RKO (cell line): ENCODE measurements at regions not wholly inside any gene's neighbourhood (a gene's known extent, or its start where the extent isn't known, plus 50 kb on each side); places are given as distances from the start of the nearest gene placed in this dataset.
"Not testable (repeated sequence)": the region's sequence is repeated elsewhere in the genome, so short reads cannot be mapped to it uniquely, and the experiment has no call there.

Experiments
- DNase-seq: peaks from one replicate; pipeline ENCODE4 v3.0.0-alpha.2; 2016; ENCODE audit warnings: low spot score

GRCh38 chr2:161480123-161480522, 64.0 kb downstream of the TBR1 start:
- no peak for DNase-seq

GRCh38 chr2:161481619-161482018, 65.5 kb downstream of the TBR1 start:
- DNase-seq = no peak

GRCh38 chr2:161484061-161484460, 68.0 kb downstream of the TBR1 start:
- DNase-seq = no peak

- DNase-seq = no peak
These were observed 70.0 kb downstream of the TBR1 start for GRCh38 chr2:161486111-161486510.

GRCh38 chr2:161488131-161488699, 72.1 kb downstream of the TBR1 start:
- DNase-seq = no peak

GRCh38 chr2:161488879-161489278, 72.8 kb downstream of the TBR1 start:
- DNase-seq = no peak

GRCh38 chr2:161500892-161501610, 85.0 kb downstream of the TBR1 start:
- DNase-seq = not testable (repeated sequence)

- not testable (repeated sequence) for DNase-seq
These were observed 86.2 kb downstream of the TBR1 start for GRCh38 chr2:161502279-161502678.

GRCh38 chr2:161504628-161505289, 88.7 kb downstream of the TBR1 start:
- DNase-seq = not testable (repeated sequence)

GRCh38 chr2:161505466-161505865, 89.4 kb downstream of the TBR1 start:
- not testable (repeated sequence) for DNase-seq

GRCh38 chr2:161513295-161514032, 97.4 kb downstream of the TBR1 start:
- not testable (repeated sequence) for DNase-seq

GRCh38 chr2:161522796-161523195, 101.4 kb upstream of the SLC4A10 start:
- no peak for DNase-seq

- DNase-seq = no peak
These were observed 91.0 kb upstream of the SLC4A10 start for GRCh38 chr2:161533218-161533617.

- DNase-seq = no peak
These were observed 77.6 kb upstream of the SLC4A10 start for GRCh38 chr2:161546635-161547034.

GRCh38 chr2:161547130-161547529, 77.1 kb upstream of the SLC4A10 start:
- DNase-seq = no peak

GRCh38 chr2:161552015-161552414, 72.2 kb upstream of the SLC4A10 start:
- DNase-seq = no peak

- no peak for DNase-seq
These were observed 68.4 kb upstream of the SLC4A10 start for GRCh38 chr2:161555826-161556225.

GRCh38 chr2:161556440-161556839, 67.8 kb upstream of the SLC4A10 start:
- peak; percentile 52 for DNase-seq

GRCh38 chr2:161557538-161557937, 66.7 kb upstream of the SLC4A10 start:
- no peak for DNase-seq

GRCh38 chr2:161564906-161565305, 59.3 kb upstream of the SLC4A10 start:
- no peak for DNase-seq

- no peak for DNase-seq
These were observed 54.8 kb upstream of the SLC4A10 start for GRCh38 chr2:161569401-161569800.

GRCh38 chr2:161570424-161571050, 53.7 kb upstream of the SLC4A10 start:
- no peak for DNase-seq
